ENCODE measurements at regions not wholly inside any gene's neighbourhood (a gene's known extent, or its start where the extent isn't known, plus 50 kb on each side); places are given as distances from the start of the nearest gene placed in this dataset.

DNA sequence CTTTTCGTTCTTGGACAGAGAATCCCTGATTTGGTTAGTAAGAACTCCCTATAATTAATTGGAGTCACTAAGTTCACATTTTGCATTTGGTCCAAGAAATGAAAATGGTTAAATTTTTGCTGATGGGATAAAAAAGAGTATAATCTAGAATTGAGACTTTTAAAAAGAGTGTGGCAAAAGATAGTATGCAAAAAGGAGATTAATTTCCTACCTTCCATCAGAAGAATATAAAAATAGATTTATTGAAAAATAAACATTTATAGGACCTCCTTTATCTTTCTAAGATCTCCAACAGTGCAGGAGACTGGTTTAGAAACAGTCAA is 105.5 kb upstream of the EEF1E1 start:
- no peak for TF ChIP-seq POLR2A (IDR thresholded peaks at IDR 0.05; ENCODE audit: extremely low read depth, insufficient read length)
- TF ChIP-seq, protein P1, sequence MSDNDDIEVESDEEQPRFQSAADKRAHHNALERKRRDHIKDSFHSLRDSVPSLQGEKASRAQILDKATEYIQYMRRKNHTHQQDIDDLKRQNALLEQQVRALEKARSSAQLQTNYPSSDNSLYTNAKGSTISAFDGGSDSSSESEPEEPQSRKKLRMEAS (IDR thresholded peaks at IDR 0.05; ENCODE audit: low read depth, low read length), result no peak
